HL-60 (cell line): ENCODE measurements at regions not wholly inside any gene's neighbourhood (a gene's known extent, or its start where the extent isn't known, plus 50 kb on each side); places are given as distances from the start of the nearest gene placed in this dataset.

Experiments used
- DNase-seq, 2 experiments: peaks; one replicate each; pipeline ENCODE4 v3.0.0-alpha.2; 2010 to 2020; ENCODE audit warnings: low read depth in 1 of 2, low spot score in 1 of 2
- H3K27ac ChIP-seq: fragments of 250-450 bp; sonication (Bioruptor Pico); replicated peaks from 2 replicates; pipeline ENCODE4 v1.5.1; 2020; ENCODE audit warnings: mild to moderate bottlenecking, moderate library complexity
- H3K27me3 ChIP-seq: fragments of 250-450 bp; sonication (Bioruptor Pico); 2 replicates; pipeline ENCODE4 v1.5.1; 2021; ENCODE audit warnings: mild to moderate bottlenecking, moderate library complexity; ENCODE audit not compliant: insufficient read depth, poor library complexity, severe bottlenecking
- H3K4me3 ChIP-seq: replicated peaks from 2 replicates; pipeline ENCODE4 v1.5.1; 2011; ENCODE audit warnings: mild to moderate bottlenecking, control low read depth, low read length; ENCODE audit not compliant: insufficient read depth
- CTCF ChIP-seq: IDR thresholded peaks from one replicate; pipeline ENCODE4 v1.5.1; 2011; ENCODE audit warnings: low read length, control low read depth, inconsistent platforms; ENCODE audit not compliant: insufficient read depth
- GABPA ChIP-seq: IDR thresholded peaks from 2 replicates; pipeline ENCODE4 v1.6.1; 2012; ENCODE audit warnings: low read depth
- POLR2AphosphoS5 ChIP-seq: IDR thresholded peaks from 2 replicates; pipeline ENCODE4 v1.6.1; 2012; ENCODE audit warnings: low read depth
- REST ChIP-seq: IDR thresholded peaks from 2 replicates; pipeline ENCODE4 v1.6.1; 2012; ENCODE audit warnings: low read depth; ENCODE audit not compliant: insufficient replicate concordance
- SPI1 ChIP-seq: IDR thresholded peaks from 2 replicates; pipeline ENCODE4 v1.6.1; 2012; ENCODE audit warnings: low read depth, mild to moderate bottlenecking, borderline replicate concordance

- H3K27me3 ChIP-seq = no peaks in the 10 kb centered on the region
- DNase-seq = no peak
Measured at GRCh38 chr1:190019717-190020116, 457.9 kb downstream of the BRINP3 start.

GRCh38 chr1:190022709-190023108 is 455.0 kb downstream of the BRINP3 start:
- Histone ChIP-seq H3K27me3 (no peaks in the 10 kb centered on the region), H3K27ac (no peak overlapping the region), H3K4me3 (no peak overlapping the region)
- TF ChIP-seq GABPA (no peak), REST (no peak), POLR2AphosphoS5 (no peak), SPI1 (no peak)
- DNase-seq = no peak

More at GRCh38 chr1:190019717-190020116, 457.9 kb downstream of the BRINP3 start:
- Histone ChIP-seq H3K27ac (no peak overlapping the region), H3K4me3 (no peak overlapping the region)
- TF ChIP-seq SPI1 (no peak), GABPA (no peak), POLR2AphosphoS5 (no peak)

GRCh38 chr1:190029441-190029840 is 448.2 kb downstream of the BRINP3 start:
- no peak overlapping the region for H3K4me3 ChIP-seq
- TF ChIP-seq POLR2AphosphoS5 = no peak
- TF ChIP-seq REST = no peak
- no peak for TF ChIP-seq CTCF
- TF ChIP-seq SPI1 = no peak
- no peak for TF ChIP-seq GABPA
- H3K27me3 ChIP-seq = no peaks in the 10 kb centered on the region
- no peak for DNase-seq
- H3K27ac ChIP-seq = no peak overlapping the region

- Histone ChIP-seq H3K4me3 (no peak overlapping the region), H3K27me3 (no peaks in the 10 kb centered on the region), H3K27ac (no peak overlapping the region)
- no peak for DNase-seq
- TF ChIP-seq POLR2AphosphoS5 (no peak), GABPA (no peak), REST (no peak), CTCF (no peak), SPI1 (no peak)
Measured at GRCh38 chr1:190043655-190044054, 434.0 kb downstream of the BRINP3 start.
